SKM-1 treated with dmso at 0.1 percent for 144 hours (cell line): ENCODE measurements at regions not wholly inside any gene's neighbourhood (a gene's known extent, or its start where the extent isn't known, plus 50 kb on each side); places are given as distances from the start of the nearest gene placed in this dataset.

ENCODE experiments used
- DNase-seq: peaks from one replicate; lab custom pipeline; 2025; ENCODE audit not compliant: unreplicated experiment; lab: John Stamatoyannopoulos, UW

- DNase-seq: no peak
These were observed 431.4 kb downstream of the SLC16A7 start for GRCh38 chr12:60027266-60027665.

- DNase-seq: no peak
These were observed 438.3 kb downstream of the SLC16A7 start for GRCh38 chr12:60034147-60034546.

- DNase-seq: no peak
These were observed 440.0 kb downstream of the SLC16A7 start for GRCh38 chr12:60035835-60036234.

GRCh38 chr12:60042835-60043234 is 447.0 kb downstream of the SLC16A7 start:
- no peak for DNase-seq

GRCh38 chr12:60043236-60043635 is 447.4 kb downstream of the SLC16A7 start:
- DNase-seq: no peak

- DNase-seq: no peak
These were observed 456.7 kb downstream of the SLC16A7 start for GRCh38 chr12:60052483-60052882.

GRCh38 chr12:60059180-60059579 is 463.4 kb downstream of the SLC16A7 start:
- DNase-seq: no peak

- no peak for DNase-seq
These were observed 470.8 kb downstream of the SLC16A7 start for GRCh38 chr12:60066655-60067054.

GRCh38 chr12:60070552-60070951 is 474.7 kb downstream of the SLC16A7 start:
- DNase-seq: no peak

- DNase-seq: no peak
These were observed 475.9 kb downstream of the SLC16A7 start for GRCh38 chr12:60071759-60072191.

GRCh38 chr12:60072911-60073310 is 477.1 kb downstream of the SLC16A7 start:
- DNase-seq: no peak

GRCh38 chr12:60075091-60075490 is 479.3 kb downstream of the SLC16A7 start:
- no peak for DNase-seq

- no peak for DNase-seq
These were observed 482.2 kb downstream of the SLC16A7 start for GRCh38 chr12:60078026-60078425.

- no peak for DNase-seq
These were observed 497.6 kb downstream of the SLC16A7 start for GRCh38 chr12:60093428-60093827.

- DNase-seq: no peak
These were observed 498.6 kb downstream of the SLC16A7 start for GRCh38 chr12:60094436-60094835.

- no peak for DNase-seq
These were observed 500.9 kb downstream of the SLC16A7 start for GRCh38 chr12:60096727-60097126.

- no peak for DNase-seq
These were observed 504.3 kb downstream of the SLC16A7 start for GRCh38 chr12:60100160-60100559.

GRCh38 chr12:60100852-60101251 is 505.0 kb downstream of the SLC16A7 start:
- DNase-seq: no peak

- no peak for DNase-seq
These were observed 505.9 kb downstream of the SLC16A7 start for GRCh38 chr12:60101715-60102114.

GRCh38 chr12:60106214-60106613 is 510.4 kb downstream of the SLC16A7 start:
- no peak for DNase-seq

GRCh38 chr12:60107992-60108391 is 512.2 kb downstream of the SLC16A7 start:
- no peak for DNase-seq

GRCh38 chr12:60112063-60112462 is 516.2 kb downstream of the SLC16A7 start:
- no peak for DNase-seq

GRCh38 chr12:60112763-60113162 is 516.9 kb downstream of the SLC16A7 start:
- no peak for DNase-seq

- no peak for DNase-seq
These were observed 518.3 kb downstream of the SLC16A7 start for GRCh38 chr12:60114169-60114568.
